Body of pancreas (tissue), 4 donors: ENCODE measurements at regions not wholly inside any gene's neighbourhood (a gene's known extent, or its start where the extent isn't known, plus 50 kb on each side); places are given as distances from the start of the nearest gene placed in this dataset.

ENCODE experiments used
- ATAC-seq: fragments of 150-250 bp; one replicate; pipeline ENCODE4 v1.9.1; 2016
- DNase-seq, 4 donors: peaks; one replicate each; pipeline ENCODE4 v3.0.0-alpha.2; 2019
- H3K27ac ChIP-seq, 4 donors: fragments of 200-600 bp; sonication (generic); 1 replicate in 3 of 4; 2 replicates in 1 of 4; pipeline versions ENCODE4 v1.5.1 to v1.6.1; 2016 to 2019; ENCODE audit warnings: mild to moderate bottlenecking in 1 of 4, mixed read lengths in 1 of 4, moderate library complexity in 1 of 4
- H3K27me3 ChIP-seq, 2 donors: fragments of 200-600 bp; sonication (generic); one replicate each; pipeline ENCODE4 v1.6.0; 2016; ENCODE audit warnings: mild to moderate bottlenecking in 1 of 2
- H3K36me3 ChIP-seq, 2 donors: fragments of 200-600 bp; sonication (generic); replicated peaks in 1 of 2; 2 replicates each; pipeline ENCODE4 v1.5.1; 2016; ENCODE audit warnings: low read depth in 2 of 2; ENCODE audit not compliant: insufficient read depth in 1 of 2
- H3K4me1 ChIP-seq: fragments of 200-600 bp; sonication (generic); one replicate; pipeline ENCODE4 v1.6.0; 2016
- H3K4me3 ChIP-seq, 2 donors: fragments of 200-600 bp; sonication (generic); 1 replicate in 1 of 2; 2 replicates in 1 of 2; pipeline ENCODE4 v1.5.1; 2016 to 2019
- H3K9me3 ChIP-seq, 3 donors: fragments of 200-600 bp; sonication (generic); 1 replicate in 2 of 3; 2 replicates in 1 of 3; pipeline ENCODE4 v1.5.1; 2016
- POLR2A ChIP-seq, 3 donors: fragments of 450-650 bp; IDR thresholded peaks; one replicate each; pipeline ENCODE4 v1.6.1; 2016; ENCODE audit warnings: antibody characterized with exemption in 3 of 3, mild to moderate bottlenecking in 2 of 3
- WGBS, 2 donors: methylation state at CpG; one replicate each; pipeline ENCODE4 v1.1.5; 2017; 5-methylcytosine and 5-hydroxymethylcytosine counted together
- intact Hi-C: fragments of 100-400 bp; cut with DNase I; formaldehyde crosslinking; loops from one replicate; pipeline ENCODE4 v1.15.1; 2023
- TF ChIP-seq, protein P1 (sequence below), 7 experiments: fragments of 450-650 bp in 4 of 7; fragments of 200-600 bp in 3 of 7; sonication (generic) in 3 of 7; IDR thresholded peaks; one replicate each; pipeline ENCODE4 v1.5.1; 2016 to 2019; ENCODE audit warnings: antibody characterized with exemption in 7 of 7

DNA sequence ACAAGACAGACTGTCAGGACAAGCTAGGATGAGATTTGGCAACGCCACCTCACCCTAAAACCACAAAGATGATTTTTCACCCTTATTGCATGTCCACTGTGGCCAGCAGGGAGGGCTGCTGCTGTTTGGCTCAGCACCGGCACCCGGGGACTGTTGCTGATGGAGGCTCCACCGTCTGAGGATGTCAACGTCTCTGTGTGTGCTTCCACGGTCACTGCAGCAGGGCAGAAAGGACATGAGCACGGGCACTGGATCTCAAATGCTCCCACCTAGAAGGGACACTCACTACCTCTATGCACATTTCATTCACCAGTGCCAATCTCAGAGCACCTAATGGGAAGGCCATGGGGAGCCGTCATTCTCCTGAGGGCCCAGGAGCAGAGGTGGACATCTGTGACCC is 599.6 kb downstream of the PTPRU start:
- ATAC-seq (no peak), DNase-seq (no peak)
- H3K4me3 ChIP-seq: no peak overlapping the region
- no peaks in the 10 kb centered on the region for H3K27me3 ChIP-seq
- TF ChIP-seq, protein P1, sequence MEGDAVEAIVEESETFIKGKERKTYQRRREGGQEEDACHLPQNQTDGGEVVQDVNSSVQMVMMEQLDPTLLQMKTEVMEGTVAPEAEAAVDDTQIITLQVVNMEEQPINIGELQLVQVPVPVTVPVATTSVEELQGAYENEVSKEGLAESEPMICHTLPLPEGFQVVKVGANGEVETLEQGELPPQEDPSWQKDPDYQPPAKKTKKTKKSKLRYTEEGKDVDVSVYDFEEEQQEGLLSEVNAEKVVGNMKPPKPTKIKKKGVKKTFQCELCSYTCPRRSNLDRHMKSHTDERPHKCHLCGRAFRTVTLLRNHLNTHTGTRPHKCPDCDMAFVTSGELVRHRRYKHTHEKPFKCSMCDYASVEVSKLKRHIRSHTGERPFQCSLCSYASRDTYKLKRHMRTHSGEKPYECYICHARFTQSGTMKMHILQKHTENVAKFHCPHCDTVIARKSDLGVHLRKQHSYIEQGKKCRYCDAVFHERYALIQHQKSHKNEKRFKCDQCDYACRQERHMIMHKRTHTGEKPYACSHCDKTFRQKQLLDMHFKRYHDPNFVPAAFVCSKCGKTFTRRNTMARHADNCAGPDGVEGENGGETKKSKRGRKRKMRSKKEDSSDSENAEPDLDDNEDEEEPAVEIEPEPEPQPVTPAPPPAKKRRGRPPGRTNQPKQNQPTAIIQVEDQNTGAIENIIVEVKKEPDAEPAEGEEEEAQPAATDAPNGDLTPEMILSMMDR (IDR thresholded peaks at IDR 0.05): no peak
- no peak for TF ChIP-seq POLR2A (IDR thresholded peaks at IDR 0.05)
- intact Hi-C loops: no loop called here
- H3K4me1 ChIP-seq: no peaks in the 10 kb centered on the region
- 50% methylated on average over 7 to 8 of the region's 8 CpGs for WGBS, 2 donors
- H3K36me3 ChIP-seq: no peaks in the 10 kb centered on the region
- H3K9me3 ChIP-seq: peaks cover 0 to under 1% (median 0%) of the 10 kb centered on the region in 3 donors
- H3K27ac ChIP-seq: no peak overlapping the region

DNA sequence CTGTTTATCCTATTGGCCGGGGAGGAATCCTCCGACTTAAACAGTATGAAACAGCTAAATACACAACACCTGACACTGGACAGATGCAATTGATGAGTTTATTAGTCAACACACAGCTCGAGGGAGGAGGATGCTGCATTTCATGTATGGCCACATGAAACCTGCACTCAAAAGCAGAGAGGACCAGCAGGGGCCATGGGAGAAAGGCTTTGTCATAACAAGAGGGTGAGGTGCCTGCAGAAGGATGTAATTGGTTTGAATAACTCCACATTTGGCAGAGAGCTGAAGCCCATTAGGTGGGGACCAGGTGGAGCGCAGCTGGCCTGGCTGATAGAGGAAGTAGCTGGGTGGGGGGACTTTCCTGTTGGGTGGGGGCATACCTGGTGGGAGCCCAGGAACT is 599.1 kb downstream of the PTPRU start:
- H3K4me3 ChIP-seq: no peak overlapping the region
- H3K27me3 ChIP-seq: no peaks in the 10 kb centered on the region
- no peaks in the 10 kb centered on the region for H3K36me3 ChIP-seq
- ATAC-seq: no peak
- no peaks in the 10 kb centered on the region for H3K9me3 ChIP-seq
- TF ChIP-seq, protein P1 (IDR thresholded peaks at IDR 0.05): no peak
- TF ChIP-seq POLR2A (IDR thresholded peaks at IDR 0.05): no peak
- intact Hi-C loops: no loop called here
- no peaks in the 10 kb centered on the region for H3K4me1 ChIP-seq
- DNase-seq: no peak
- WGBS, 2 donors: 34 to 39% methylated on average over 4 of the region's 4 CpGs
- H3K27ac ChIP-seq: no peak overlapping the region

DNA sequence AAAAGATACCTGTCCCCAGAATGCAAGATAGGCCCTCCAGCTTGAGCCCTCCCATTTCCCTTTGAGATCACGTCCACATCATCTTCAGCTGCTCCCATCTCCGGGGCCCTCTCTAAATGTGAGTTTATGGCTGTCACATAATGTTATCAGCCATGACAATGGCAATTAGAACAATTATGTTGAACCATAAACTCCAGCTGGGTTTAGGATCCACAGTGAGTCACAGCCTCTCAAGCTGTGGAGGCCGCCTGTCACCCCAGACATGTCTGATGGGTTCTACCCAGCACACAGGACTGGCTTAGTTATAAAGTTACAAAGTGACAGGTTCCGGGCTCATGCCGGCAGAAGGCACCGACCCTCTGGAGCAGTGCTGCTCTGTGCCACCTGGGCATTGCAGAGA is 597.3 kb downstream of the PTPRU start:
- no peak for TF ChIP-seq POLR2A (IDR thresholded peaks at IDR 0.05)
- TF ChIP-seq, protein P1 (IDR thresholded peaks at IDR 0.05): no peak
- ATAC-seq: no peak
- no peaks in the 10 kb centered on the region for H3K4me1 ChIP-seq
- no peaks in the 10 kb centered on the region for H3K27me3 ChIP-seq
- no peak overlapping the region for H3K4me3 ChIP-seq
- H3K36me3 ChIP-seq: no peaks in the 10 kb centered on the region
- no peaks in the 10 kb centered on the region for H3K9me3 ChIP-seq
- no peak overlapping the region for H3K27ac ChIP-seq
- 79 to 81% methylated on average over 6 of the region's 6 CpGs for WGBS, 2 donors
- intact Hi-C loops: no loop called here
- DNase-seq: no peak

DNA sequence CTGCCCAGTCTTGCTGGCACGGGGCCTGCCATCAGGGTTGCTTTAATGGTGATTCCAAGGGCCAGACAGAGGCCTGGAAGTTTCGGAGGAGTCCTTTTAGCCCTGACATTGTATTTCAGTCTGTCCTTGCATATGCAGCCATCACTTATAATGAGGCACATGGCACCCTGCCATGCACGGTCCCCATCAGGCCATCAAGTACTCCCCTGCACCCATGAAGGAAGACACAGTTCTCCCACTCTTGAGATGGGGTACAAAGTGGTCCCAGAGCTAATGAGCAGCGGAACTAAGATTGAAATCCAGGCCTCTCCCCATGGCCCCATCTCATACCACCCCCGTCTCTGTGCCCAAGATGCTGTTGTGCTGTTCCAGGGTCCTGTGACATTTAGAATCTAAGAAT is 596.6 kb downstream of the PTPRU start:
- DNase-seq (no peak), ATAC-seq (no peak)
- no peaks in the 10 kb centered on the region for H3K9me3 ChIP-seq
- intact Hi-C loops: no loop called here
- H3K27me3 ChIP-seq: no peaks in the 10 kb centered on the region
- no peaks in the 10 kb centered on the region for H3K4me1 ChIP-seq
- no peak overlapping the region for H3K27ac ChIP-seq
- no peak for TF ChIP-seq POLR2A (IDR thresholded peaks at IDR 0.05)
- no peaks in the 10 kb centered on the region for H3K36me3 ChIP-seq
- 72 to 78% methylated on average over 5 of the region's 5 CpGs for WGBS, 2 donors
- H3K4me3 ChIP-seq: no peak overlapping the region

DNA sequence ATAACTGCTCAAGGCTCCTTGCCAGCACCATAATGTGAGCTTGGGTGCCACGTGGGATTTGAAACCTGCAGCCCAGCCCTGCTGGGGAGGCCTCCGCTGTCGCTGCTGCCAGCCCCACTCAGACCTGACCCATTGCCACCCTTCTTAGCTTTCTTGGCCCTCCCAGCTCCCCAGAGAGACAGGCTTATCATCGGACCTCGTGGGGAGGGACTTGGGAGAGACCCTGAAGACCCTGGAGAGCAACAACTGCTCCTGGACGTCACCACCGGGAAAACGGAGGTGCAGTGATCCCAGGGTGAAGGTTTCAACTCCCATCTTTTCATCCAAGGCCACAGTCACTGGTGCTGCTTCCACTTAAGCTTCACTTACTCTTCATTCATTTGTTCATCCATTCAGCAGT is 596.1 kb downstream of the PTPRU start:
- whole genome bisulfite sequencing, 2 donors: 63 to 66% methylated on average over 7 to 8 of the region's 8 CpGs
- no peak for TF ChIP-seq POLR2A (IDR thresholded peaks at IDR 0.05)
- TF ChIP-seq, protein P1 (IDR thresholded peaks at IDR 0.05): no peak
- intact Hi-C loops: no loop called here
- Histone ChIP-seq H3K27ac (no peak overlapping the region), H3K36me3 (no peaks in the 10 kb centered on the region), H3K4me3 (no peak overlapping the region), H3K9me3 (no peaks in the 10 kb centered on the region), H3K4me1 (no peaks in the 10 kb centered on the region), H3K27me3 (no peaks in the 10 kb centered on the region)
- ATAC-seq (no peak), DNase-seq (no peak)
